ENCODE measurements at regions not wholly inside any gene's neighbourhood (a gene's known extent, or its start where the extent isn't known, plus 50 kb on each side); places are given as distances from the start of the nearest gene placed in this dataset.

DNA sequence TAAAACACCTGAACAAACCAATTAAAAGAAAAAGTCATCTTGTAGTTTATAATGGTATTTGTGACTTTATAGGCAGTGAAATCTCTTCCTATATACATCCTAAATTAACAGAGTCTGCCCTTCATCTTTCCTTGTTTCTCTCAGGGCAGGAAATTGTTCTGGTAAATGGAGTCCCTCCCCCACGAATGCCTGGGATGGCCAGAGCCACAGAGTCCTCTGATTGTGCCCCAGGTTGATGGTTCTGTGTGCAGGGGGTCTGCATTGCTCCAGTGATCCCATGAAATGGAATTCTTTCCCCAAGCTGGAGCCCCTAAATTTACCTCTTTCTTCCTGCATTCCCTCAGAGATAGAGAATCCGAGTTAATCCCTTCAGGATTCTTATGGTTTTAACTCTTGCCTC, 155.5 kb downstream of the MTX2 start:
- TF ChIP-seq EZH2 (IDR thresholded peaks at IDR 0.05; ENCODE audit: borderline replicate concordance) (no peak), EZH2phosphoT487 (IDR thresholded peaks at IDR 0.05; ENCODE audit: low read depth, severe bottlenecking, unreplicated experiment) (no peak)
- TF ChIP-seq, protein P1, sequence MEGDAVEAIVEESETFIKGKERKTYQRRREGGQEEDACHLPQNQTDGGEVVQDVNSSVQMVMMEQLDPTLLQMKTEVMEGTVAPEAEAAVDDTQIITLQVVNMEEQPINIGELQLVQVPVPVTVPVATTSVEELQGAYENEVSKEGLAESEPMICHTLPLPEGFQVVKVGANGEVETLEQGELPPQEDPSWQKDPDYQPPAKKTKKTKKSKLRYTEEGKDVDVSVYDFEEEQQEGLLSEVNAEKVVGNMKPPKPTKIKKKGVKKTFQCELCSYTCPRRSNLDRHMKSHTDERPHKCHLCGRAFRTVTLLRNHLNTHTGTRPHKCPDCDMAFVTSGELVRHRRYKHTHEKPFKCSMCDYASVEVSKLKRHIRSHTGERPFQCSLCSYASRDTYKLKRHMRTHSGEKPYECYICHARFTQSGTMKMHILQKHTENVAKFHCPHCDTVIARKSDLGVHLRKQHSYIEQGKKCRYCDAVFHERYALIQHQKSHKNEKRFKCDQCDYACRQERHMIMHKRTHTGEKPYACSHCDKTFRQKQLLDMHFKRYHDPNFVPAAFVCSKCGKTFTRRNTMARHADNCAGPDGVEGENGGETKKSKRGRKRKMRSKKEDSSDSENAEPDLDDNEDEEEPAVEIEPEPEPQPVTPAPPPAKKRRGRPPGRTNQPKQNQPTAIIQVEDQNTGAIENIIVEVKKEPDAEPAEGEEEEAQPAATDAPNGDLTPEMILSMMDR (IDR thresholded peaks at IDR 0.05; ENCODE audit: poor library complexity), result no peak
